GM18867 (cell line): ENCODE measurements at regions not wholly inside any gene's neighbourhood (a gene's known extent, or its start where the extent isn't known, plus 50 kb on each side); places are given as distances from the start of the nearest gene placed in this dataset.
A peak's percentile ranks its signal among the peaks of the same experiment; 100 is the strongest.

Source experiments
- ATAC-seq: cut with Tn5 transposase; IDR thresholded peaks from one replicate; pipeline ENCODE4 v1.9.1; 2021; ENCODE audit warnings: mild to moderate bottlenecking, moderate library complexity; ENCODE audit not compliant: unreplicated experiment

DNA sequence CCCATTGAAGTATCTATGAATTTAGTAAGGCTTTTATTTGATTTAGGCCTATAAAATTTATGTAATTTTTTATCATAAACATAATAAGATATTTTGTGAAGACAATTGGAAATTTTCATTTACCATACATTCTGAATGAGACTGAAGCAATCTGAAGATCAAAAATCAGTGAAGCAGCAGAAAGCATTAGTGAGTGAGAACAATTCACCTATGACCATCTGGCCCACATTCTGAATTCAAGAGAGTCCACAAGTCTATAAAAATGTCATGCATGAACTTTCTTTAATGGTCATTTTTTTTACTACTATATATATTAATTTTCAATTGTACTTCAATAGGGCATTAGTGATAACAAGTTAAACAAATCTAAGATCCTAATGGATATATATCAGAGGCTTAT, 1026.6 kb upstream of the MAP3K7 start:
- no peak for ATAC-seq

DNA sequence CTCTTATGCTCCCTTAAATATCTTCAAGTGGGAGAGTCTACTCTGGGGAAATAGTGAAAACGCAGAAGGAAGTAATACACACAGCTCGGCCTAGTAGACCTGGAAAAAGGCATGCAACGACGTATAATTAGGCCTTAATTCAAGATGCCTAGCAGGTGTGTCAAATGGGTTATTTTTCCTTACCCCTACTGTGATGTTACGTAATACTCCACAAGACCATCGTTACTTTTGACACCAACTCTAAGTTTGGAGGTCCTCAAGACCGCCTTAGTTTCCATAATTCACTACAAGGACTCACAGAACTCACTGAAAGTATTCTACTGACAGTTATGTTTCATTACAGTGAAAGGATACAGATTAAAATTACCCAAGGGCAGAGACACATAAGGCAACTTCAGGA, 1024.3 kb upstream of the MAP3K7 start:
- no peak for ATAC-seq

DNA sequence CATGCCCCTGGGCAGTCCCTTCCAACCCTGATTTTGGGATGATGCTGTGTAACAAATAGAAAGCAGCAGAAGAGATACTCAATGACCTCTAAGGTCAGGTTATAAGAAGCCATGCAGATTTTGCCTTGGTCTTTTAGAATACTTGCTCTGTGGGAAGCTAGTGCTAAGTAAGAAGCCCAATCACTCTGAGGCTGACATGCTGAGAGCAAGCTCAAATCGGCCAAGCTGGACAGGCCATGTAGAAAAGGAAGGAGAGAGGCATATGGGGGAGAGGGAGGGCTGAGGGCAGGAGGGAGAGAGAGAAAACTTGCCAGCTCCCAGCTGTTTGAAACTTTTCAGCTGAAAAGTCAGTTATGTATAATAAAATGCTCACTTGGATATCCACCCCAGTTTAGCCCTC, 1021.6 kb upstream of the MAP3K7 start:
- ATAC-seq, result no peak

DNA sequence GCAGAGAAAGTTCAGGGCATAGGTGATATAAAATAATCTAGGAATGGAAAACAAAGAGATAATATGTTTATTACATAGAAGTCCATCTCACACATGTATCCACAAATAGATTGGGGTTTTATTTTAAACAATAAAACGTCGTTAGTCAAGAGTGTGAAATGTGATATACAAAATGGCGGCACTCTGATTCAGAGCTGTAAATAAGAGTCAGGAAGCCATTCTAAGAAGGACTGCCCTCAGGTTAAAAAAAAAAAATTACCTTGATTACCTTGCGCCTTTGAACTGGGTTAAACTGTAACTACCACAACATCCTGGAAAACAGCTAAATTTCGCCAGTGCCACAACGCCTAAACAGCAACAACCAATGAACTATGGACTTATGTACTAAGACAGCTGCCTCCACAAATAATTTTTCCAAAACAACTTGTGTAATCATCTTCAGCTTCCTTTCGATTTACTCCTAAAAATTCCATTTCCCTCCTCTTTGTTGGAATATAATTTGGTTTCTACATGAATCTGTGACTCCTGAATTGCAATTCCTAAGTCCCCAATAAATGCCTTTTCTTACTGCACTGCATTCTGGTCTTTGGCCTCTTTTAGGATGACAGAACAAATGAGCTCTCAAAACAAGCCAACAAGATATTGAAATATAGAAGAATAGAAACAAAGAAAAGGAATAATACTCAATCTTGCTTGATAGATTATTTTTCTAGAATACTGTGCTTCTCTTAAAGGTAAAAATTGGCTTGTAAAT, 1019.5 kb upstream of the MAP3K7 start:
- ATAC-seq, result no peak

DNA sequence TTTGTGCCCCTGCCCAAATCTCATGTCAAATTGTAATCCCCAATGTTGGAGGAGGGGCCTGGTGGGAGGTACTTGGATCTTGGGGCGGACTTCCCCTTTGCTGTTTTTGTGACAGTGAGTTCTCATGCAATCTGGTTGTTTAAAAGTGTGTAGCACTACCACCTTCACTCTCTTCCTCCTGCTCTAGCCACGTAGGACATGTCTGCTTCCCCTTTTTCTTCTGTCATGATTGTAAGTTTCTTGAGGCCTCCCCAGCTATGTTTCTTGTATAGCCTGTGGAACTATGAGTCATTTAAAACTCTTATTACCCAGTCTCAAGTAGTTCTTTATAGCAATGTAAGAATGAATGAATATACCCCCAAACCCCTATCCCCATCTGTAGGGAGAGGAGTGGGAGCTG, 1013.7 kb upstream of the MAP3K7 start:
- no peak for ATAC-seq

DNA sequence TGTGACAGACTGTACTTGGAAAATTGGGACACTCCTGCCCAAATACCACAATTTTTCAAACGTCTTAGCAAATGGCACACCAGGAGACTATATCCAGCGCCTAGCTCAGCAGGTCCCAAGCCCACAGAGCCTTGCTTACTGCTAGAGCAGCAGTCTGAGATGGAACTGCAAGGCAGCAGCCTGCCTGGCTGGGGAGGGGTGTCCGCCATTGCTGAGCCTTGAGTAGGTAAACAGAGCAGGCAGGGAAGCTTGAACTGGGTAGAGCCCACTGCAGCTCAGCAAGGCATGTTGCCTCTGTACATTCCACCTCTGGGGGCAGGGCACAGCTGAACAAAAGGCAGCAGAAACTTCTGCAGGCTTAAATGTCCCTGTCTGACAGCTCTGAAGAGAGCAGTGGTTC, 1003.3 kb upstream of the MAP3K7 start:
- no peak for ATAC-seq

DNA sequence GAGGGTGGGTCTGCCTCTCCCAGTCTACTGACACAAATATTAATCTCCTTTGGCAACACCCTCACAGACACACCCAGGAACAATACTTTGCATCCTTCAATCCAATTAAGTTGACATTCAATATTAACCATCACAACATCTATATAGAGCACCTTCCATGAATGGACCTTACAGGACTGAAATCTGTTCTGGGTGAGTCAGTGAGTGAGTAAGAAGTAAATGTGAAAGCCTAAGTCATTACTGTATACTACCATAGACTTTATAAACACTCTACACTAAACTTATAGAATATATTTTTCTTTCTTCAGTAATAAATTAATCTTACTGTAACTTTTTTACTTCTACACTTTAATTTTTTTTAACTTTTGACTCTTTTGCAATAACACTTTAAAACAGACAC, 993.8 kb upstream of the MAP3K7 start:
- no peak for ATAC-seq

DNA sequence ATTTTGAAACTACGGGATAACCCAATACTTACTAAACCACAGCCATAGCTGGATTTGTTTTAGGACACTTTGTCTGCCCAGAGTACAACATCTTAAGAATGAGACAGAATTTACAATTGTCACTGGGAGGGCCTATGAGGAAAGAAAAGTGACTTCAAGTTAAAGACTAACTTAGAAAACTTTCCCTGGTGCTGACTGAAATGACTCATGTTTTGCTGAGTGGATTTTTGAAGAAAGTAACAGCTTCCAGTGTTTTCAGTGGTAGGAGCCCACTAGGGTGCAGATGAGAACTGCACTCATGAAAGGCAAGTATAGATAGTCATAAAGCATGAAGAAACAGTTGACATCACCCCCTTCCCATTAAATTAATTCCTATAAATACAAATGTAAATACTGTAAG, 988.2 kb upstream of the MAP3K7 start:
- peak; percentile 50 for ATAC-seq

DNA sequence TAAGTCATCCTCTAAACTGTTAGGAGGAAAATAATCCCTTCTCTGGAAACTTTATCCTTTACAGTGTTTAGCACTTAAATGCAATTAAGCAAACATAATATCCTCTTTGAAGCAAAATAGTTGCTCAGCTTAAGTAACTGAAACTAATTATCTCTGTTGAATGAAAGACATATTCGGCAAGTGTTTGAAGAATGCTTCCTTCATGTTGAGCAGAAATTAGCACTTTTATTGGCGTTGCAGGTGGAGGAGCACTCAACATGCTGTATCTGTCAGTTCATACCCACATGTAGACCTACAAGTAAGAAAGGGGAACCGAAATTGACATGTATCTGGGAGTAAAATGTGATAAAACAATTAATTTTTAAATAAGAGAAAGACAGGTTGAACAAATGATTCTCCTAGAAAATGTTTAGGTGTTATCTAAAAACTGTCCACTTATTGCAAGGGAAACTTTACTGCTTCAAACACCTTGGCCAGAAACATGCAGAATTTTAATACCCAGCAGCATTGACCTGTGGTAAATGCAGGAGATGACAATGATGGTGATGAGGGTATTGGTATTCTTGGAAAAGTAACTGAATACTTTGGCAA, 987.0 kb upstream of the MAP3K7 start:
- ATAC-seq, result no peak

DNA sequence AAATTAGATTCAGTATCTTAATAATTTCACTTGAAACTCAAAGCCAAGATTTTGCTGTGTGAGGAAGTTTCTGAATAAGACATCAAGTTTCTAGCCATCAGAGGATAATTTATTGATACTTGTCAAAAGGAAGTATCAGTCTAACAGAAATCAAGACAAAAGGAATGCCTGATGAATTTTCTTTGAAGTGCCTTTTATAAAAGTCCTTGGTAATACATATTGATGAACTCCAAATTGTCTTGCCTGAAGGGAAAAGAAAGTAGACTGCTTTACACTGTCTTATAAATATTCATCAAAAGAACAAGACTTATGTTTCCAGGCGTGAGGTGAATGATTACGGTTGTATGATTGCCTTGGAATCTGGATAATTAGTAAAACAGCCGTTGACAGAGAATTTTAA, 986.0 kb upstream of the MAP3K7 start:
- no peak for ATAC-seq

DNA sequence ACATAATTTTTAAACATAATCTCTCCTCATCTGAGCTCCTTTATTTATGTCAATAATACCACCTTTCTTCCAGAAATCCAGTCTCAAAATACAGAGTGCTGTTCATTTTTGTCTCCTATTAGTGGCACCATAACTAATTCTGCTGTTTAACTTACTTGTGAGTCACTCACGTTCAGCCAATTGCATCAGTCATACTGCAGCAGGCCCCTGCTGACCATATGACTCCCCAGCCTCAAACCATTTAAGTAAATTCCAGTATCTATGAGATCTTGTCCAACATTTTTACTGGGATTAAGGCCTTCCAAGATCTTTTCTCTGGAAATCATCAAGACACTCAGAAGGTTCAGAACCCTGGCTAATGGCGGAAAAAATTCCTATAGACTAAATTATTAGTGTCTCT, 982.2 kb upstream of the MAP3K7 start:
- ATAC-seq, result no peak

DNA sequence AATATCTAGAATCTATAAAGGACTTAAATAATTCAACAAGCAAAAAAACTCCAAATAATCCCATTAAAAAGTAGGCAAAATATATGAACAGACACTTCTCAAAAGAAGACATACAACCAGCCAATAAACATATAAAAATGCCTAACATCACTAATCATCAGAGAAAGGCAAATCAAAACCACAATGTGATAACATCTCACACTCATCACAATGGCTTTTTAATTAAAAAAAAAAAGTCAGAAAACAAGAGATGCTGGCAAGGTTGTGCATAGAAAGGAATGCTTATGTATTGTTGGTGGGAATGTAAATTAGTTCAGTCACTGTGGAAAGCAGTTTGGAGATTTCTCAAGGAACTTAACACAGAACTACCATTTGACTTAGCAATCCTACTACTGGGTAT, 979.6 kb upstream of the MAP3K7 start:
- no peak for ATAC-seq

DNA sequence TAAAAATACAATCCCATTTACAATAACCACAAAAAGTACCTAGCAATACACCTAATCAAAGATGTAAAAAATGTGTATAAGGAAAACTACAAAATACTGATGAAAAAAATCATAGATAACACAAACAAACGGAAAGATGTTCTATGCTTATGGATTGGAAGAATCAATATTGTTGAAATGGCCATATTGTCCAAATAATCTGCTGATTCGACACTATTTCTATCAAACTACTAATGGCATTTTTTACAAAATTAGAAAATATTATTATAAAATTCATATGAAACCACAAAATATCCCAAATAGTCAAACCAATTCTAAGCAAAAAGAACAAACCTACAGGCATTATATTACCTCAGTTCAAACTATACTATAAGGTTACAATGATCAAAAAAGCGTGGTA, 978.3 kb upstream of the MAP3K7 start:
- ATAC-seq, result no peak

DNA sequence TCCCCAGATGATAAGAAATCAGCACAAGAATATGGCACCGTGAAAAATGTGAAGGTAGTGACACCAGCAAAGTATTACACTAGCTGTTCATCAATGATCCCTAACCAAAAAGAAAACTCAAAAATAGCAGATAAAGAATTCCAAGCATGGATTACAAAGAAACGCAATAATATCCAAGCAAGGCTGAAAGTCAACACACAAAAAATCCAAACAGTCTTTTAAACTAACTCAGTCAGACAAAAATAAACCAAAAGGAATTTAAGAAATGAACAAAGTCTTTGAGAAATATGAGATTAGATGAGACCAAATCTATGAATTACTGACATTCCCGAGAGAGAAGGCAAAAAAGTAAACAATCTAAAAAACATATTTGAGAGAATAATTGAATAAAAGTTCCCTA, 976.1 kb upstream of the MAP3K7 start:
- no peak for ATAC-seq

DNA sequence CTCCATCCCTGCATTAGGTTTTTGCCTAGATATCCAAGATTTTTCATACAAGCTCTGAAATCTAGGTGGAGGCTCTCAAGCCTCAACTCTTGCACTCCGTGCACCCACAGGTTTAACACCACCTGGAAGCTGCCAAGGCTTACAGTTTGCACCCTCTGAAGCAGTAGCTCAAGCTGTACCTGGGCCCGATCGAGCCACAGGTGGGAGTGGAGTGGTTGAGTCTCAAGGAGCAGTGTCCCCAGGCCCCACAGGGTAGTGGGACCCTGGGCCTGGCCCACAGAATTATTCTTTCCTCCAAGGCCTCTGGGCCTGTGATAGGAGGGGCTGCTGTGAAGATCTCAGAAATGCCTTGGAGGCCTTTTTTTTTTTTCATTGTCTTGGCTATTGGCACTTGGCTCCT, 973.5 kb upstream of the MAP3K7 start:
- ATAC-seq, result no peak

DNA sequence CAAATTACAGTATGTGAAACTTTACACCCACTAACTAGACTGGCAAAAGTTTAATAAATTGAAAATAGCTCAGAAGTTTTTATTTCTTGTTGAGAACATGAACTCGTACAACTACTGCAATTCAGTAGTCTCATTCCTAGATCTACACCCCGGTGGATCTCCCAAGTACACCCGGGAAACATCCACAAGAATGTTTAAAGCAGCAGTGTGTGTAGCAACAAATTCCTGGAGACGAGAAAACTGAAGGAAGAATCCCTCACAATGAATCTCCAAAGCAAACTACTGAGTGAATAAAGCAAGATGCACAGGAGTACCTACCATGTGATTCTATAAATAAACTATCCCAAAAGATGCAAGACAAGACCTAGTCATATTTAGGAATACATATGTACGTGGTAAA, 954.0 kb upstream of the MAP3K7 start:
- no peak for ATAC-seq

DNA sequence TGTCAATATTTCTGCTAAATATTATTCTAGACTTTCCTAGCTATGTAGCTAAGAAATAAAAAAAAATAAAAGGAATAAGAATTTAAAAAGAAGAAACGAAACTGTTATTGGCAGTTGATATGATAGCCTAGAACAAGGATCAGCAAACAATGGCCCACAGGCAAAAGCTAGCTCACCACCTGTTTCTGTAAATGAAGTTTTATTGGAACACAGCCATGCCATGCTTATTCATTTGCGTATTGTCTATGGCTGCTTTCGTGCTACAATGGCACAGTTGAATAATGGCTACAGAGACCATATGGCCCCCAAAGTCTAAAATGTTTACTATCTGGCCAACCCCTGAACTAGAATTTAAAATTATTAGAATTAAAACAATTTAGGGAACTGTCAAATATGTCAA, 952.6 kb upstream of the MAP3K7 start:
- ATAC-seq, result no peak

DNA sequence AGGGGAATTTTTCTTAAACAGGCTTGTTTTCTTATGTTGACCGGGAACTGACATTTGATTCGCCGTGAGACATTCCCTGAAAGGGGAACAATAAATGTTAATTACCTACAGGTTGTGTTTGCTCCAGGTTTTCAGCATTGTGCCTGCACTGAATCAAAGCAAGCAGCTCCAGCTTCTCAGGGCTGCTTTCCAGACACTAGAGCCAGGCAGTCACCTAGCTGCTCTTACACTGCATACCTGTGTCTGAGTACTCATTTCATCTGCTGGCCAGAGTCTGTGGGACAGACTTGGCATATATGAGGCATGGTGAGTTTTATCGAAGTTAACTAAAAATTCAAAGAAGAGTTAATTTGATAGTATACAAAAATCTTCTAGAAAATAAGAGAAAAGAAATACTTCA, 951.8 kb upstream of the MAP3K7 start:
- ATAC-seq, result no peak

DNA sequence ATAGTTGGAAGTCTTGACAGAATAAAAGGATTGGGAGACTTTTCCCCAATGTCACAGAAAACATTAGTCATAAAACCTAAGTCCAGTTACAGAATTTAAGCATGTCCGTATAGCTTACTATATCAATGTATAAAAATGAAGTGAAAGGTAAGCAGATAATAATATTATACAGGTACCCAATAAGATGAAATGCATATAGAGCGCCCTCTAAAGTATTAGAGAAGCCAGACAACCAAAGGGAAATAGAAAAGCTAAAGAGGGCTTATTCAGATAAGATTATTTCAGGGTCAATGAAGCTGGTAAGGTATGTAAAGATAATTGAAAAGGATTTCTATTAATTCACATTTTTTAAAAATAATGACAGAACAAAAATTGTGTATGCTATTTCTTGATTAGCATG, 947.7 kb upstream of the MAP3K7 start:
- ATAC-seq, result no peak

DNA sequence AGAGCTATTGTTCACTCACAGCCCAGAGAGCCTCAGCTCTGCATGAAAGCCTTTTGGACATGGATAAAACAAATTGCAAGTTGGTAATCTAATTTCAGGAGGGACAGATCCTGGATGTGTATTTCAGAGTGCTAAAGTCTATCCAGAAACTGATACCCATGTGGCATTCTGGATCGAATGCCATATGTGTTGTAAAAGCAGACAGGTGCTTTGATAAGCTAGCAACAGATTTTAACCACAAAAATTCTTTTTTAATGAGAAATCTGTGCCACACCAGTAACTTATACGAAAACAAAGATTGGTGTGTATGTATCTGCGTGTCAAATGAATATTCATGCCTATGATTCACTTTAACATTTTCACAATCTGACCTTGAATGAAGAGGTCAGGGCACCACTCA, 936.6 kb upstream of the MAP3K7 start:
- ATAC-seq, result no peak

DNA sequence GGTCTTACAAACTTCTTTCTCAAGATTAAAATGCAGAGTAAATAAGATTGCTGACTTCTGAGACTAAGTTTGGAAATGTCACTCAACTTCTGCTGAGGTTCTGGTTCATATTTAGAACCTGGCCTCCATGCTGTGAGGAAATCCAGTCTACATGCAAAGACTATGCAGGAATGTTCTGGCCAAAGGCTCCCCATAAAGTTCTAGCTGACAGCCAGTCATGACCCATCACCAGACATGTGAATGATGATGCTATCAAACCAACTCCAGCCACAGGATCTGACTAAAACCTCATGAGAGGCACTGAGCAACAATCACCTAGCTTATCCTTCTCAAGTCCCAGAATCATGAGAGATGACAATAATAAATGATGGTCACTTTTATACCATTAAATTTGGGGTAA, 935.1 kb upstream of the MAP3K7 start:
- no peak for ATAC-seq

DNA sequence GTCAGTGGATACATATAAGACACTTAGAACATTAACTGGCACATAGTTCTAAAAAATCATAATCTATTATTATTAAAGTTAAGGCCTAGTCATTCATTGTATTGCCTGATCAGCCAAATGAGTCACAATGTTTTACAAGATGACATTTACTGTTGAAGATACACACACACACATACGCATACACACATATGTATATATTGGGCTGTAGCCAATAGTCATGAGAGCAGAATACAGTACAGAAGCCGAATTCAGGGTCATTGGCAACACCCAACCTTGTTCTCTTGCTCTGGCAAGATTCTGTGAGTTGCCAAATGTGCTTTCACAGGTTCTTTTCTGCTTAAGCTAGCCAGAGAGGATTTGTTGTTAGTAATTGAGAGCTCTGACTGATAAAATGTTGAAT, 922.8 kb upstream of the MAP3K7 start:
- ATAC-seq, result no peak

DNA sequence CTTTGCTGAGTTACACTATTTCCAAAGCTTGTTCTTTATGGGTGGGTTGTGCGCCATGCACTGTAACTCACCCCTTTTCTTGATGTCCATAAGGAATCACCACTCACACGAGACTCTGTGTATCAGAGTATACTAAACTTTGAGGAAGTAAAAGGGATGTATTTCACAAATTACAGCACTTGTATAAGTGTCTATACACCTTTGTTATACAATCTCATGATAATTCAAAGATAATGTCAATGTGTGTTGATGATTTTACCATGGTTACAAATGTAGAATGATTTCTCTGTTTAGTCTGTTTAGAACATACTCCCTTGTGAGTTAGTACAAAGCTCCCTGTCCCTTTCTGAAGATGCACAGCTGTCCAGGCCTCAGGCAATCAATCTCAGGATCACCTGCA, 922.2 kb upstream of the MAP3K7 start:
- ATAC-seq, result no peak
